Loucy (cell line): ENCODE measurements at regions not wholly inside any gene's neighbourhood (a gene's known extent, or its start where the extent isn't known, plus 50 kb on each side); places are given as distances from the start of the nearest gene placed in this dataset.
"Not testable (repeated sequence)": the region's sequence is repeated elsewhere in the genome, so short reads cannot be mapped to it uniquely, and the experiment has no call there.

ENCODE experiments used
- H2AFZ ChIP-seq: fragments of 200-600 bp; sonication (generic); 2 replicates; pipeline ENCODE4 v1.6.0; 2016; ENCODE audit warnings: antibody characterized with exemption, mild to moderate bottlenecking, low read length, moderate library complexity
- H3F3A ChIP-seq: fragments of 200-600 bp; 2 replicates; pipeline ENCODE4 v1.6.0; 2016; ENCODE audit warnings: antibody characterized with exemption, low read depth, mild to moderate bottlenecking
- H3K27me3 ChIP-seq: fragments of 200-600 bp; sonication (generic); 2 replicates; pipeline ENCODE4 v1.6.1; 2014; ENCODE audit warnings: low read length, mild to moderate bottlenecking; ENCODE audit not compliant: insufficient read depth, poor library complexity, severe bottlenecking
- H3K36me3 ChIP-seq: fragments of 200-600 bp; sonication (generic); 2 replicates; pipeline ENCODE4 v1.6.1; 2016; ENCODE audit warnings: low read length; ENCODE audit not compliant: insufficient read depth
- H3K4me1 ChIP-seq: fragments of 200-600 bp; sonication (generic); 2 replicates; pipeline ENCODE4 v1.5.1; 2014; ENCODE audit warnings: low read length, mild to moderate bottlenecking; ENCODE audit not compliant: insufficient read depth, poor library complexity, severe bottlenecking
- H3K4me2 ChIP-seq: fragments of 200-600 bp; sonication (generic); 2 replicates; pipeline ENCODE4 v1.6.0; 2014; ENCODE audit warnings: antibody characterized with exemption, low read length, low read depth, mild to moderate bottlenecking; ENCODE audit not compliant: poor library complexity, severe bottlenecking
- H3K4me3 ChIP-seq: fragments of 200-600 bp; sonication (generic); 2 replicates; pipeline ENCODE4 v1.5.1; 2014; ENCODE audit warnings: low read length, mild to moderate bottlenecking, mixed read lengths; ENCODE audit not compliant: poor library complexity, severe bottlenecking
- H3K79me2 ChIP-seq: fragments of 200-600 bp; sonication (generic); 2 replicates; pipeline ENCODE4 v1.6.1; 2014; ENCODE audit warnings: low read length; ENCODE audit not compliant: insufficient read depth
- H3K9ac ChIP-seq: fragments of 200-600 bp; sonication (generic); 2 replicates; pipeline ENCODE4 v1.6.0; 2014; ENCODE audit warnings: mild to moderate bottlenecking, low read depth, low read length, moderate library complexity; ENCODE audit not compliant: poor library complexity, severe bottlenecking
- H3K9me2 ChIP-seq: fragments of 200-600 bp; sonication (generic); replicated peaks from 2 replicates; pipeline ENCODE4 v1.6.1; 2016; ENCODE audit warnings: low read depth, low read length, mixed read lengths
- H3K9me3 ChIP-seq: fragments of 200-600 bp; sonication (generic); 2 replicates; pipeline ENCODE4 v1.6.1; 2014; ENCODE audit warnings: mild to moderate bottlenecking, antibody characterized with exemption, low read length, low read depth; ENCODE audit not compliant: insufficient read depth
- H4K20me1 ChIP-seq: fragments of 200-600 bp; sonication (generic); 2 replicates; pipeline ENCODE4 v1.6.0; 2014; ENCODE audit warnings: antibody characterized with exemption, low read length, mild to moderate bottlenecking; ENCODE audit not compliant: insufficient read depth, poor library complexity, severe bottlenecking
- CTCF ChIP-seq: fragments of 200-600 bp; sonication (generic); conservative IDR thresholded peaks from 2 replicates; pipeline ENCODE4 v1.5.1; 2014; ENCODE audit warnings: mild to moderate bottlenecking, antibody characterized with exemption, low read length
- EZH2phosphoT487 ChIP-seq: fragments of 200-600 bp; IDR thresholded peaks from 2 replicates; pipeline ENCODE4 v1.6.1; 2018; ENCODE audit warnings: antibody characterized with exemption, mild to moderate bottlenecking, moderate library complexity, borderline replicate concordance

GRCh38 chr21:14285147-14285761 is 69.3 kb downstream of the RBM11 start:
- Histone ChIP-seq H3K4me1 (no peaks in the 10 kb centered on the region), H3F3A (no peaks in the 10 kb centered on the region), H3K79me2 (no peaks in the 10 kb centered on the region), H3K9me2 (no peaks in the 10 kb centered on the region), H3K4me2 (no peak overlapping the region), H3K27me3 (no peaks in the 10 kb centered on the region), H3K9ac (no peak overlapping the region), H3K9me3 (no peaks in the 10 kb centered on the region), H3K4me3 (no peak overlapping the region), H3K36me3 (no peaks in the 10 kb centered on the region), H4K20me1 (no peaks in the 10 kb centered on the region), H2AFZ (no peak overlapping the region)
- no peak for TF ChIP-seq EZH2phosphoT487
- no peak for TF ChIP-seq CTCF

GRCh38 chr21:14284481-14284880 is 68.5 kb downstream of the RBM11 start:
- H3K36me3 ChIP-seq: no peaks in the 10 kb centered on the region
- no peaks in the 10 kb centered on the region for H3F3A ChIP-seq
- no peak overlapping the region for H3K4me2 ChIP-seq
- H4K20me1 ChIP-seq: no peaks in the 10 kb centered on the region
- no peaks in the 10 kb centered on the region for H3K9me3 ChIP-seq
- H3K27me3 ChIP-seq: no peaks in the 10 kb centered on the region
- no peak overlapping the region for H3K4me3 ChIP-seq
- TF ChIP-seq EZH2phosphoT487 (no peak), CTCF (no peak)
- H3K9me2 ChIP-seq: no peaks in the 10 kb centered on the region
- H3K4me1 ChIP-seq: no peaks in the 10 kb centered on the region
- H3K79me2 ChIP-seq: no peaks in the 10 kb centered on the region
- no peak overlapping the region for H3K9ac ChIP-seq
- H2AFZ ChIP-seq: no peak overlapping the region; the same call in 1 of the 2 replicates

- H3K9me3 ChIP-seq, H3K4me3 ChIP-seq, H3K4me1 ChIP-seq, H4K20me1 ChIP-seq, H3F3A ChIP-seq, H3K36me3 ChIP-seq, H3K9ac ChIP-seq, H3K4me2 ChIP-seq, H2AFZ ChIP-seq, H3K27me3 ChIP-seq, H3K9me2 ChIP-seq, H3K79me2 ChIP-seq: not testable (repeated sequence)
These were observed 65.4 kb downstream of the RBM11 start for GRCh38 chr21:14281188-14281900.
